H1 (cell line): ENCODE measurements at regions not wholly inside any gene's neighbourhood (a gene's known extent, or its start where the extent isn't known, plus 50 kb on each side); places are given as distances from the start of the nearest gene placed in this dataset.

ENCODE experiments used
- BRCA1 ChIP-seq: IDR thresholded peaks from 2 replicates; pipeline ENCODE4 v1.6.1; 2012; ENCODE audit warnings: low read depth, low read length, improper control_type of control experiment
- KDM4A ChIP-seq: IDR thresholded peaks from one replicate; pipeline ENCODE4 v1.7.1; 2012; ENCODE audit warnings: low read depth, mild to moderate bottlenecking, moderate library complexity, low read length, inconsistent platforms; ENCODE audit not compliant: severe bottlenecking
- NRF1 ChIP-seq: IDR thresholded peaks from 2 replicates; pipeline ENCODE4 v1.6.1; 2011; ENCODE audit warnings: mild to moderate bottlenecking, low read depth, low read length, improper control_type of control experiment

DNA sequence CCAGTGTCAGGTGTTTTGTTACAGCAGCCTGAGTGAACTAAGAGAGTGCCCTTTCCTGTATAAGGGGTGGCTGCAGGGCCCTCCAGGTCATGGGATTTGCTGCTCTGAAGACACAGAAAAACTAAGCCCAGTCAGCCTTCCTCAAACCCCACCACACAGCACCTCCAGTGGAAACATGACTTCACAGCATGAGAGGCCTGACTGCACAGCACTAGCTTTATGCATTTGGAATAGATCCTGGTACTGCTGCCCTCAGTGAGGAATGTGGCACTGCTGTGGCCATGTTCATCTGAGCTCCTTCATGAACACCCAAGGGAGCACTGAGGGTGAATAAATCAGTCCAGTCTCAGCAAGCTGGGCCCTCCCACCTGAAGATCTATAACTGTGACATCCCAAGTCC is 296.1 kb upstream of the FOXQ1 start (continued):
- TF ChIP-seq NRF1 = no peak
- no peak for TF ChIP-seq KDM4A
- TF ChIP-seq BRCA1 = no peak
